Breast epithelium (tissue), 3 donors: ENCODE measurements at regions not wholly inside any gene's neighbourhood (a gene's known extent, or its start where the extent isn't known, plus 50 kb on each side); places are given as distances from the start of the nearest gene placed in this dataset.
"Not testable (repeated sequence)": the region's sequence is repeated elsewhere in the genome, so short reads cannot be mapped to it uniquely, and the experiment has no call there.

Source experiments
- CTCF ChIP-seq, 3 donors: fragments of 450-650 bp; IDR thresholded peaks; one replicate each; pipeline ENCODE4 v1.5.1; 2016 to 2017; ENCODE audit warnings: antibody characterized with exemption in 3 of 3, mild to moderate bottlenecking in 3 of 3, moderate library complexity in 3 of 3
- POLR2A ChIP-seq: fragments of 450-650 bp; IDR thresholded peaks from one replicate; pipeline ENCODE4 v1.6.1; 2016; ENCODE audit warnings: antibody characterized with exemption, mild to moderate bottlenecking, moderate library complexity
- POLR2AphosphoS5 ChIP-seq, 3 donors: sonication (generic); formaldehyde crosslinking; IDR thresholded peaks; one replicate each; pipeline ENCODE4 v1.6.1; 2017; ENCODE audit warnings: antibody characterized with exemption in 3 of 3

GRCh38 chr14:71435641-71436040 is 496.6 kb upstream of the RGS6 start:
- TF ChIP-seq CTCF (IDR thresholded peaks at IDR 0.05); POLR2A; POLR2AphosphoS5 (IDR thresholded peaks at IDR 0.05): not testable (repeated sequence)
